ENCODE measurements at regions not wholly inside any gene's neighbourhood (a gene's known extent, or its start where the extent isn't known, plus 50 kb on each side); places are given as distances from the start of the nearest gene placed in this dataset.

DNA sequence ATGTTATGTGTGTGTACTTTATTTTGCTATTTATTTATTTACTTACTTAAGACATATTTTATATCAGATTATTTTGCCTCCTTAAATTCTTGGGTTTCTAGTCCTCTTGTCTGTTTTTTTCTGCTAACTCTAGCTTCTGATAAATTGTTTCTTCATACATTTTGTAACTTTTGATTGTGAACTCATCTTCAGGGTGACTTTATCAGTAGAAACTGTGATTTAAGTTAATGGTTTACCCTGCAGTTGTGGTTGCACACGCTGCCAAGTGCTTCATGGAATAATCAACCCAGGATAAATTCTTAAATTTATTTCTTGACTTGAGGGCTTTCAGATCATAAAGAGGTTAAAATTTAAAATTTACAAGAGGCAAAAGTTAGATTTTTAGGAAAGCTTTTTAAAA is 173.3 kb downstream of the CENPW start:
- TF ChIP-seq POLR2A (IDR thresholded peaks at IDR 0.05; ENCODE audit: low read depth, low read length) (no peak), CTCF (conservative IDR thresholded peaks at IDR 0.05; ENCODE audit: low read depth, low read length) (no peak), RAD21 (IDR thresholded peaks at IDR 0.05; ENCODE audit: low read length) (no peak), RFX5 (IDR thresholded peaks at IDR 0.05; ENCODE audit: low read depth, low read length) (no peak)
